GM19025 (cell line): ENCODE measurements at regions not wholly inside any gene's neighbourhood (a gene's known extent, or its start where the extent isn't known, plus 50 kb on each side); places are given as distances from the start of the nearest gene placed in this dataset.

ENCODE experiments used
- ATAC-seq: cut with Tn5 transposase; IDR thresholded peaks from one replicate; pipeline ENCODE4 v1.9.1; 2021; ENCODE audit warnings: mild to moderate bottlenecking, low read depth, moderate library complexity; ENCODE audit not compliant: unreplicated experiment

GRCh38 chr5:158486566-158486965, 613.1 kb downstream of the EBF1 start:
- ATAC-seq, result no peak

GRCh38 chr5:158485604-158486081, 614.1 kb downstream of the EBF1 start:
- ATAC-seq, result no peak

GRCh38 chr5:158485047-158485446, 614.7 kb downstream of the EBF1 start:
- ATAC-seq, result no peak

GRCh38 chr5:158484150-158484549, 615.6 kb downstream of the EBF1 start:
- no peak for ATAC-seq

- ATAC-seq, result no peak
Measured at GRCh38 chr5:158483281-158483860, 616.3 kb downstream of the EBF1 start.

GRCh38 chr5:158482125-158482524, 617.6 kb downstream of the EBF1 start:
- no peak for ATAC-seq

GRCh38 chr5:158478139-158478538, 619.2 kb upstream of the CLINT1 start:
- no peak for ATAC-seq

- no peak for ATAC-seq
Measured at GRCh38 chr5:158477214-158477613, 618.3 kb upstream of the CLINT1 start.

- ATAC-seq, result no peak
Measured at GRCh38 chr5:158473016-158473635, 614.2 kb upstream of the CLINT1 start.

- ATAC-seq, result no peak
Measured at GRCh38 chr5:158471535-158471924, 612.6 kb upstream of the CLINT1 start.

- no peak for ATAC-seq
Measured at GRCh38 chr5:158470764-158471534, 612.0 kb upstream of the CLINT1 start.

GRCh38 chr5:158468444-158468843, 609.5 kb upstream of the CLINT1 start:
- no peak for ATAC-seq

GRCh38 chr5:158466191-158466590, 607.2 kb upstream of the CLINT1 start:
- no peak for ATAC-seq

- ATAC-seq, result no peak
Measured at GRCh38 chr5:158465086-158465972, 606.4 kb upstream of the CLINT1 start.

- no peak for ATAC-seq
Measured at GRCh38 chr5:158464383-158464782, 605.4 kb upstream of the CLINT1 start.

- no peak for ATAC-seq
Measured at GRCh38 chr5:158463938-158464337, 605.0 kb upstream of the CLINT1 start.

- ATAC-seq, result no peak
Measured at GRCh38 chr5:158463188-158463587, 604.2 kb upstream of the CLINT1 start.

GRCh38 chr5:158462349-158463114, 603.6 kb upstream of the CLINT1 start:
- ATAC-seq, result no peak

GRCh38 chr5:158461240-158461854, 602.4 kb upstream of the CLINT1 start:
- no peak for ATAC-seq

GRCh38 chr5:158458086-158458485, 599.1 kb upstream of the CLINT1 start:
- no peak for ATAC-seq
